Mesenchymal stem cell (in vitro differentiated cells and primary cell): ENCODE measurements at regions not wholly inside any gene's neighbourhood (a gene's known extent, or its start where the extent isn't known, plus 50 kb on each side); places are given as distances from the start of the nearest gene placed in this dataset.
A peak's percentile ranks its signal among the peaks of the same experiment; 100 is the strongest.

Experiments used
- DNase-seq: peaks from one replicate; pipeline ENCODE4 v3.0.0-alpha.2; 2013
- H2AFZ ChIP-seq: one replicate; pipeline ENCODE4 v1.6.1; 2013; ENCODE audit warnings: low read depth, mild to moderate bottlenecking, control low read depth, inconsistent platforms, low read length, moderate library complexity
- H2AK5ac ChIP-seq: 2 replicates; pipeline ENCODE4 v1.6.1; 2013; ENCODE audit warnings: low read length, moderate library complexity, mild to moderate bottlenecking, inconsistent platforms; ENCODE audit not compliant: severe bottlenecking
- H2BK120ac ChIP-seq: one replicate; pipeline ENCODE4 v1.6.1; 2013; ENCODE audit warnings: low read depth, mild to moderate bottlenecking, inconsistent platforms, low read length, moderate library complexity
- H2BK12ac ChIP-seq, 2 experiments: one replicate each; pipeline ENCODE4 v1.6.1; 2013; ENCODE audit warnings: inconsistent platforms in 2 of 2, low read length in 2 of 2, mild to moderate bottlenecking in 2 of 2, moderate library complexity in 2 of 2, control low read depth in 1 of 2
- H2BK15ac ChIP-seq: one replicate; pipeline ENCODE4 v1.6.1; 2013; ENCODE audit warnings: mild to moderate bottlenecking, low read depth, inconsistent platforms; ENCODE audit not compliant: poor library complexity, severe bottlenecking
- H2BK5ac ChIP-seq: 2 replicates; pipeline ENCODE4 v1.6.1; 2013; ENCODE audit warnings: low read depth, mild to moderate bottlenecking, low read length, control low read depth, inconsistent platforms; ENCODE audit not compliant: poor library complexity, severe bottlenecking
- H3K14ac ChIP-seq, 2 experiments: one replicate each; pipeline ENCODE4 v1.6.1; 2013; ENCODE audit warnings: inconsistent platforms in 2 of 2, low read length in 2 of 2, control low read depth in 1 of 2, mild to moderate bottlenecking in 1 of 2, moderate library complexity in 1 of 2
- H3K18ac ChIP-seq, 2 experiments: one replicate each; pipeline ENCODE4 v1.6.1; 2013; ENCODE audit warnings: inconsistent platforms in 2 of 2, low read length in 2 of 2, control low read depth in 1 of 2, low read depth in 1 of 2, mild to moderate bottlenecking in 1 of 2
- H3K23ac ChIP-seq, 2 experiments: one replicate each; pipeline ENCODE4 v1.6.1; 2013; ENCODE audit warnings: inconsistent platforms in 2 of 2, low read length in 2 of 2, mild to moderate bottlenecking in 2 of 2, moderate library complexity in 2 of 2, control low read depth in 1 of 2
- H3K27ac ChIP-seq: 2 replicates; pipeline ENCODE4 v1.5.1; 2013; ENCODE audit warnings: mild to moderate bottlenecking, moderate library complexity, low read length, control low read depth, inconsistent platforms; ENCODE audit not compliant: poor library complexity, severe bottlenecking
- H3K27me3 ChIP-seq, 2 experiments: 2 replicates each; pipeline versions ENCODE4 v1.6.1 to v1.7.0; 2013; ENCODE audit warnings: low read length in 2 of 2, mild to moderate bottlenecking in 2 of 2, moderate library complexity in 2 of 2, control low read depth in 1 of 2, inconsistent platforms in 1 of 2; ENCODE audit not compliant: control insufficient read depth in 1 of 2, insufficient read depth in 1 of 2
- H3K36me3 ChIP-seq, 2 experiments: 2 replicates each; pipeline versions ENCODE4 v1.6.1 to v1.7.0; 2013; ENCODE audit warnings: low read length in 2 of 2, control low read depth in 1 of 2, inconsistent platforms in 1 of 2, low read depth in 1 of 2, mild to moderate bottlenecking in 1 of 2; ENCODE audit not compliant: insufficient read depth in 2 of 2, control insufficient read depth in 1 of 2
- H3K4ac ChIP-seq, 2 experiments: one replicate each; pipeline ENCODE4 v1.6.1; 2013; ENCODE audit warnings: inconsistent platforms in 2 of 2, low read length in 2 of 2, mild to moderate bottlenecking in 2 of 2, moderate library complexity in 2 of 2, control low read depth in 1 of 2, low read depth in 1 of 2
- H3K4me1 ChIP-seq: 2 replicates; pipeline ENCODE4 v1.6.1; 2013; ENCODE audit warnings: low read depth, low read length, control low read depth; ENCODE audit not compliant: control insufficient read depth, insufficient read depth
- H3K4me2 ChIP-seq: 2 replicates; pipeline ENCODE4 v1.6.1; 2013; ENCODE audit warnings: low read length, mild to moderate bottlenecking, inconsistent platforms; ENCODE audit not compliant: poor library complexity, severe bottlenecking
- H3K4me3 ChIP-seq, 2 experiments: 2 replicates each; pipeline versions ENCODE4 v1.5.1 to v1.7.0; 2013; ENCODE audit warnings: low read length in 2 of 2, mild to moderate bottlenecking in 2 of 2, control low read depth in 1 of 2, low read depth in 1 of 2; ENCODE audit not compliant: insufficient read depth in 1 of 2
- H3K79me1 ChIP-seq: replicated peaks from 2 replicates; pipeline ENCODE4 v1.6.1; 2013; ENCODE audit warnings: mild to moderate bottlenecking, control low read depth, low read length, inconsistent platforms; ENCODE audit not compliant: poor library complexity, severe bottlenecking
- H3K9ac ChIP-seq: 2 replicates; pipeline ENCODE4 v1.7.0; 2013; ENCODE audit warnings: mild to moderate bottlenecking, low read length, moderate library complexity
- H3K9me3 ChIP-seq: 2 replicates; pipeline ENCODE4 v1.7.0; 2013; ENCODE audit warnings: mild to moderate bottlenecking, low read length; ENCODE audit not compliant: control insufficient read depth
- H4K8ac ChIP-seq: one replicate; pipeline ENCODE4 v1.6.1; 2013; ENCODE audit warnings: inconsistent platforms, mild to moderate bottlenecking, low read length, moderate library complexity
- H4K91ac ChIP-seq: one replicate; pipeline ENCODE4 v1.6.1; 2013; ENCODE audit warnings: mild to moderate bottlenecking, low read length, inconsistent platforms
- WGBS: methylation state at CpG from one replicate; pipeline ENCODE4 v1.1.7; 2013; ENCODE audit warnings: mixed read lengths; 5-methylcytosine and 5-hydroxymethylcytosine counted together

DNA sequence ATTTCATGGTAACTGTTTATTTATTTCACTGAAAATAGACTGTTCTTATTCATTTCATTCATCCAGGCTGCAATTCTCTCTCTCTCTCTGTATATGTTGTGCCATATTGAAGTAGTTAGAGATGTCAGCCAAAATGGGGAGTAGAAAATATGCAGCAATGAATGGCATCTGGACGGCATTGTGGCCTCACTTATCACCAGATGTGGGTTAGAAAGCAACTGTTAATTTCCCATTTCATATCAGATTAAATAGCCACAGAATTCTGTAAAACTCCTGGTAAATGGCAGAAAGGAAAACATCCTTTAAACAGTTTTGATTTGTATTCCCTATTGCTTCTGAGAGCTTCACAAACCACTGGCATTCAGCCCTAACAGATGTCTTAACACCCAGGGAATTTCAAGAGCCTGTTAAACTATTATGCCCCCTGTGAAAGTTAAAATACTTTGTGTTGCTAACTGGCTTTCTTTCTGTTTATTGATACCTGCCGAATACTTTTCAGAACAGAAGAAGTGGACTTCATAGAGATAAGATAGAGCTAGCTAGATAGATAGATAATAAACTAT, 1763.3 kb upstream of the MIR17HG start:
- H3K27me3 ChIP-seq = no peaks in the 10 kb centered on the region
- no peaks in the 10 kb centered on the region for H3K9me3 ChIP-seq
- no peak overlapping the region for H3K27ac ChIP-seq
- peak; percentile 25 for DNase-seq
- H3K9ac ChIP-seq = no peak overlapping the region
- no peak overlapping the region for H3K4me3 ChIP-seq
- 40% methylated on average over 1 of the region's 2 CpGs for WGBS
- no peak overlapping the region for H3K18ac ChIP-seq
- H3K23ac ChIP-seq = no peak overlapping the region
- no peak overlapping the region for H4K8ac ChIP-seq
- H3K4me2 ChIP-seq = no peak overlapping the region
- H2AK5ac ChIP-seq = no peak overlapping the region
- no peak overlapping the region for H2BK5ac ChIP-seq
- no peak overlapping the region for H2BK12ac ChIP-seq
- H3K4me1 ChIP-seq = no peaks in the 10 kb centered on the region
- no peaks in the 10 kb centered on the region for H3K36me3 ChIP-seq
- no peak overlapping the region for H4K91ac ChIP-seq
- H2BK15ac ChIP-seq = no peak overlapping the region
- H3K14ac ChIP-seq = no peak overlapping the region
- H2AFZ ChIP-seq = no peak overlapping the region
- H3K4ac ChIP-seq = no peak overlapping the region
- H3K79me1 ChIP-seq = no peaks in the 10 kb centered on the region
- no peak overlapping the region for H2BK120ac ChIP-seq

DNA sequence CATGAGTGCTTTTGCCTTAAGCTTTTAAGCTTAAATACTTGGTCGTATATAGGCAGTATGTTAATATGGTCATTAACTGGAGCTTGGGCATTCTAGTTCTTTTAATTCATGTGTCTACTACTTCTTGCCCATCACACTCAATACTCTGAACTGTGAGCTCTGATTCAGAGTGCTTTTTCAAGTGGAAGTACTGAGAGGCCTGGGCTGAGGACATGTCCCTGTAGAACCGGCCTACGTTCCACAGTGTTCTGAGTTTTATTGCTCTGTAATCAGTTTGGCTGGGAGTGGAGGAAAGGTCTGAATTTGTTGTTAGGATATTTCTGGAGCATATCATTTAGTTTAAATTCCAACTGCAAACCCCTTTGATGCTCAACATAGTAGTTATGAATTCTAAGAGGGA, 1744.8 kb upstream of the MIR17HG start:
- no peak for DNase-seq
- Histone ChIP-seq H3K4me2 (no peak overlapping the region), H3K14ac (no peak overlapping the region), H2AFZ (no peak overlapping the region), H3K27me3 (no peaks in the 10 kb centered on the region), H4K8ac (no peak overlapping the region), H4K91ac (no peak overlapping the region), H3K18ac (no peak overlapping the region), H3K9me3 (peaks cover 9% of the 10 kb centered on the region), H3K79me1 (no peaks in the 10 kb centered on the region), H3K27ac (no peak overlapping the region), H2BK12ac (no peak overlapping the region), H3K4ac (no peak overlapping the region), H3K4me1 (no peaks in the 10 kb centered on the region), H2BK120ac (no peak overlapping the region), H3K23ac (no peak overlapping the region), H3K4me3 (no peak overlapping the region), H2AK5ac (no peak overlapping the region), H3K36me3 (no peaks in the 10 kb centered on the region), H2BK15ac (no peak overlapping the region), H3K9ac (no peak overlapping the region), H2BK5ac (no peak overlapping the region)
- 86% methylated on average over 1 of the region's 3 CpGs for WGBS

DNA sequence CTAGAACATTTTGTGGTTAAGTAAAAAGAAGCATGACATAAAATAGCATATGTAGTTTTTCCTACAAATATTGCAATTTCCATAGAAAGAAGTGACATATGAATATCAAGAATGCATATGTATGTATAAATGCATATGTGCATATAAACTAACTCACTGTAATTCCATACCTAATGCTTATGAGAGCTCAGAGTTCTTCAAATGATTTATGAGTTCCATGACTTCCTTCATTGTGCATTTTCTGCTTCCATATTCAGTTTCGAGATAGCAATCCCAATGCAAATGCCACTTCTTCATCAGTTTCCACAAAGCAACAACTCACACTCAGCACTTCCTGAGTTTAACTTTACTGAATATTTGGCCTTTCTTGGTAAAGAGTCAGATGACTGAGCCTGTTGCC, 1744.3 kb upstream of the MIR17HG start:
- H3K27me3 ChIP-seq = no peaks in the 10 kb centered on the region
- no peak overlapping the region for H2BK5ac ChIP-seq
- H2BK15ac ChIP-seq = no peak overlapping the region
- no peak overlapping the region for H3K27ac ChIP-seq
- no peaks in the 10 kb centered on the region for H3K79me1 ChIP-seq
- H3K23ac ChIP-seq = no peak overlapping the region
- no peak for DNase-seq
- no peak overlapping the region for H4K8ac ChIP-seq
- H2BK120ac ChIP-seq = no peak overlapping the region
- no peak overlapping the region for H3K4me2 ChIP-seq
- H2BK12ac ChIP-seq = no peak overlapping the region
- 100% methylated on average over 1 of the region's 1 CpG for WGBS
- no peak overlapping the region for H3K4ac ChIP-seq
- no peak overlapping the region for H2AFZ ChIP-seq
- no peaks in the 10 kb centered on the region for H3K4me1 ChIP-seq
- H3K4me3 ChIP-seq = no peak overlapping the region
- no peak overlapping the region for H3K14ac ChIP-seq
- H3K36me3 ChIP-seq = no peaks in the 10 kb centered on the region
- no peak overlapping the region for H3K9ac ChIP-seq
- H3K9me3 ChIP-seq = peaks cover 9% of the 10 kb centered on the region
- H4K91ac ChIP-seq = no peak overlapping the region
- no peak overlapping the region for H2AK5ac ChIP-seq
- H3K18ac ChIP-seq = no peak overlapping the region

DNA sequence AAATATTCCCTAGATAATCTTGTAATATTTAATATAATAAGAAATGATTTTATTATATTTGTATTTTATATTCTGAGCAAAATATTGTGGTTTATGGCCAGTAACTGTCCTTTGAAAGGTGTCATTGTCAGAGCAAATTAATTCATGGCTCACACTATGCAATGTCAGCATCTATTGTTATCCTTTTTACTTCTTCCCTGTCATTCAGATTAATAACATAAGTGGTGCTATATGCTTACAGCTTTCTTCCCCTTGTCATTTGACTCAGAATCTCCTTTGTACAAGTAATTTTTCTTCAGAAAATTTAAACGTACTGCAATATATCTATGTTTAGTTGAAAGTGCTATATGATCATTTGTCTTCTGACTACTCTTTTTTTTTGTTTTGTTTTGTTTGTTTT, 1738.2 kb upstream of the MIR17HG start:
- no peak overlapping the region for H3K18ac ChIP-seq

More for the DNA sequence above, 1738.2 kb upstream of the MIR17HG start:
- DNase-seq = no peak
- H2AFZ ChIP-seq = no peak overlapping the region
- no peak overlapping the region for H4K91ac ChIP-seq
- no peak overlapping the region for H2BK5ac ChIP-seq
- peaks cover 9% of the 10 kb centered on the region for H3K9me3 ChIP-seq
- H2AK5ac ChIP-seq = no peak overlapping the region
- H3K4me1 ChIP-seq = no peaks in the 10 kb centered on the region
- H2BK120ac ChIP-seq = no peak overlapping the region
- H3K27ac ChIP-seq = no peak overlapping the region
- H2BK15ac ChIP-seq = no peak overlapping the region
- no peak overlapping the region for H3K23ac ChIP-seq
- no CpG with 5 or more reads among the region's 1 CpG for WGBS
- no peak overlapping the region for H3K4me3 ChIP-seq
- no peak overlapping the region for H3K14ac ChIP-seq
- no peak overlapping the region for H3K4ac ChIP-seq
- H3K79me1 ChIP-seq = no peaks in the 10 kb centered on the region
- H3K36me3 ChIP-seq = no peaks in the 10 kb centered on the region
- no peak overlapping the region for H3K4me2 ChIP-seq
- no peak overlapping the region for H3K9ac ChIP-seq
- H4K8ac ChIP-seq = no peak overlapping the region
- no peak overlapping the region for H2BK12ac ChIP-seq
- H3K27me3 ChIP-seq = no peaks in the 10 kb centered on the region
